Small intestine (tissue), 7 donors: ENCODE measurements at regions not wholly inside any gene's neighbourhood (a gene's known extent, or its start where the extent isn't known, plus 50 kb on each side); places are given as distances from the start of the nearest gene placed in this dataset.

Source experiments
- DNase-seq, 2 donors: peaks; one replicate each; pipeline versions ENCODE4 v3.0.0 to v3.0.0-alpha.2; 2013
- FAIRE-seq: peaks from 2 replicates; lab custom pipeline; 2012; peaks lifted over from hg19 to GRCh38; lab: Jason Lieb, UNC
- H3K27ac ChIP-seq, 3 donors: one replicate each; pipeline ENCODE4 v1.5.1; 2013; ENCODE audit warnings: low read length in 2 of 3, mild to moderate bottlenecking in 2 of 3, control low read depth in 1 of 3, inconsistent platforms in 1 of 3, low read depth in 1 of 3, moderate library complexity in 1 of 3
- H3K27me3 ChIP-seq, 3 donors: one replicate each; pipeline ENCODE4 v1.6.1; 2013; ENCODE audit warnings: low read length in 3 of 3, inconsistent platforms in 1 of 3; ENCODE audit not compliant: control insufficient read depth in 3 of 3, insufficient read depth in 3 of 3
- H3K36me3 ChIP-seq, 3 donors: one replicate each; pipeline ENCODE4 v1.6.1; 2013; ENCODE audit warnings: low read length in 3 of 3, inconsistent platforms in 1 of 3, low read depth in 1 of 3, mild to moderate bottlenecking in 1 of 3, moderate library complexity in 1 of 3; ENCODE audit not compliant: control insufficient read depth in 3 of 3, insufficient read depth in 2 of 3
- H3K4me1 ChIP-seq, 3 donors: one replicate each; pipeline ENCODE4 v1.6.1; 2013; ENCODE audit warnings: low read length in 2 of 3, inconsistent platforms in 1 of 3, low read depth in 1 of 3, mild to moderate bottlenecking in 1 of 3, moderate library complexity in 1 of 3; ENCODE audit not compliant: control insufficient read depth in 3 of 3, insufficient read depth in 2 of 3
- H3K4me3 ChIP-seq, 3 donors: one replicate each; pipeline ENCODE4 v1.5.1; 2013; ENCODE audit warnings: low read length in 3 of 3, control low read depth in 1 of 3, inconsistent platforms in 1 of 3, low read depth in 1 of 3, mild to moderate bottlenecking in 1 of 3, moderate library complexity in 1 of 3
- H3K9me3 ChIP-seq, 2 donors: one replicate each; pipeline ENCODE4 v1.6.1; 2013; ENCODE audit warnings: low read depth in 1 of 2, low read length in 1 of 2; ENCODE audit not compliant: control insufficient read depth in 2 of 2, insufficient read depth in 1 of 2
- WGBS, 3 donors: extraction: QIAGEN DNeasy Blood & Tissue Kit; methylation state at CpG; one replicate each; pipeline ENCODE4 v1.1.7; 2013; 5-methylcytosine and 5-hydroxymethylcytosine counted together
- donor health status: healthy with polysubstance abuse.
- donor health status: control.
- donor health status: control.
- donor health status: Bipolar disorder and iron deficiency.
- donor health status: healthy.

DNA sequence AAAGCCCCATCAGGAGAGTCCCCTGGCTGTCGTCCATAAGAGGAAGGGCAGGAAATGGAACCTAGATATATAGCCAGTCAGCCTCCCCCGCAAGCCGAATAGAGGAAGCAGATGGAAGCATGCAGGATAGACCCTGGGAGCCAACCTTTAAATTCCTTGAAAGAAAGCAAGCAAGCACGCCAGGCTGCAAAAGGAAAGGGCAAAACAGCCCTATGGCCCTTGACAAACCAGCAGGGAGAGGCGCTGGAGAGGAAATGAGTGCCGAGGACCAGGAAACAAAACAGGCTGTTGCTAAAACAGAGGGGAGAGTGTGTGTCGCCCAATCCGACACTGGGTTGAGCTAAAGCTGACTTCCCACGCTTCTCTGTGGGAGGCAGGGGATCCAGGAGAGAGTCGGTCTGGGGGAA lies 203.5 kb upstream of the MTNR1B start:
- H3K4me3 ChIP-seq, result no peak overlapping the region
- 22 to 47% (median 40%) methylated on average over 10 of the region's 10 CpGs for WGBS, 3 donors
- H3K27ac ChIP-seq, result peak overlapping the region in 1 of 3 donors; percentile 16
- H3K4me1 ChIP-seq, result no peaks in the 10 kb centered on the region
- peak in 1 of 2 donors; percentile 15 for DNase-seq
- FAIRE-seq, result no peak
- H3K36me3 ChIP-seq, result no peaks in the 10 kb centered on the region
- H3K27me3 ChIP-seq, result no peaks in the 10 kb centered on the region
- H3K9me3 ChIP-seq, result no peaks in the 10 kb centered on the region

DNA sequence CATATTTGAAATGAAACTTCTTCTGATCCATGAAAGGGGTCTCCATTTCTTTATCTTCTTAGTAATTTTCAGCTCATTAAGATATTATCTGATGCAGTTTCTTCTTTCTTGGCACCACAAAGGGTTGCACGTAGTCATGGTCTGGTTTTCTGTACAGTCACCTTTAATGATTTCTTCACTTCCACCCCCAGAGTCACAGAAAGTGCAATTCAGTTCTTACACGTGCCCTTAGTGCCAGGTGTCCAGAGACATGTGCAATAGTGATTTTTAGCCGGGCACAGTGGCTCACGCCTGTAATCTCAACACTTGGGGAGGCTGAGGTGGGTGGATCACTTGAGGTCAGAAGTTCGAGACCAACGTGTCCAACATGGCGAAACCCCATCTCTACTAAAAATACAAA lies 202.8 kb upstream of the MTNR1B start:
- H3K27me3 ChIP-seq, result no peaks in the 10 kb centered on the region
- FAIRE-seq, result no peak
- no peaks in the 10 kb centered on the region for H3K36me3 ChIP-seq
- 70 to 77% (median 74%) methylated on average over 7 of the region's 7 CpGs for WGBS, 3 donors
- H3K4me1 ChIP-seq, result no peaks in the 10 kb centered on the region
- no peak overlapping the region for H3K27ac ChIP-seq
- no peak overlapping the region for H3K4me3 ChIP-seq
- no peak for DNase-seq
- no peaks in the 10 kb centered on the region for H3K9me3 ChIP-seq

DNA sequence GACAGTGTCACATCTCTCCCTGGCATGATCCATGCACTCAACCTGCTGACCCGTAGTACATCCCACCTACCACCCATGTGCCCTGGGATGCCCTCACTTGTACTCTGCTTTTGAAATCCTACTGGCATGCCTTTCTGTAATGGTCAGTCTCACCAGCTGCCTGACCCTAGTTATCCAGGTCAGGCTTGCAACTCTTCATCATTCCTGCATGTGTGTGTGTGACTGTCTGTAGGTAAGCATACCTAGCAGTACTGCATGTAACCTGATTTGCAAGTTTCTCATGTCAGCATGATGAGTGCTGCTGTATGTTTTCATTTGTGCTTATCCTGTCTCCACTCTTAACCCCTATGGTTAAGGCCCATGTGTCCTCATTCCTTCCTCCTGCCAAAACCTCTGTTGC lies 202.0 kb upstream of the MTNR1B start:
- H3K4me1 ChIP-seq, result no peaks in the 10 kb centered on the region
- H3K9me3 ChIP-seq, result no peaks in the 10 kb centered on the region
- H3K4me3 ChIP-seq, result no peak overlapping the region
- WGBS, 3 donors, result 83 to 89% (median 88%) methylated on average over 1 of the region's 1 CpG
- no peaks in the 10 kb centered on the region for H3K27me3 ChIP-seq
- no peaks in the 10 kb centered on the region for H3K36me3 ChIP-seq
- FAIRE-seq (no peak), DNase-seq (no peak)
- no peak overlapping the region for H3K27ac ChIP-seq

DNA sequence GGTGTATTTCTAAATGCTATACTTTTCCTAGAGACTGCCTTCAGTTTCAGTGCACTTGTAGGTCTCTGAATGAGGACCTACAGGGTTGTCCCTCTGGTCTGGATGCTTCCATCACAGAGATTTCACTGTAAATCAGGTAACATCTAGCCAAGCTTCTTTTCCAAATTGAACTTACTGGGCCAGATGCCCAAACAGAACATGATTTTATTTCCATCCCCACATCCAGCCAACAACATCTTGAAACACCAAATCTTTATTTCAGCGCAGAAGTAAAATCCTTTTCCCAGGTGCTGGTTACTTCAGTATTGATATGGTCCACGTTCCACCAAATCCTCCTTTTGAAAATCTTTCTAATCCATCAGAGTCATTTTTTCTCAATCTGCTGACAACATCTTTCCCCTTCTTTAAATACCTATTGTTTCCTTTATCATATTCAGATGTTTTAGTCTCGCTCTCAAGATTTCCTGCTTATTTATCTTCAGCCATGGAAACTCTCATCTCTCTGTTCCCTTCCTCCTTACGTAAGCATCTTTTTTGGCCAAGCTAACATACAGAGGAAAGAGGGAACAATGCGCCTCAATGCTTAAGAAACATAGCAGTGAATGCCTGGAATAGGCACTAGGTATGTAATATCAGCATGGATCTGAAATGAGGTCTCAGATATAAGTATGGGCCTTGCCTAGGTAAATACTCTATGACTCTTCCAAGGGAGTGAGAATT lies 201.2 kb upstream of the MTNR1B start:
- Histone ChIP-seq H3K27me3 (no peaks in the 10 kb centered on the region), H3K4me1 (no peaks in the 10 kb centered on the region), H3K9me3 (no peaks in the 10 kb centered on the region), H3K27ac (no peak overlapping the region), H3K4me3 (no peak overlapping the region), H3K36me3 (no peaks in the 10 kb centered on the region)
- DNase-seq (no peak), FAIRE-seq (no peak)
- 88 to 92% (median 88%) methylated on average over 5 of the region's 5 CpGs for WGBS, 3 donors

DNA sequence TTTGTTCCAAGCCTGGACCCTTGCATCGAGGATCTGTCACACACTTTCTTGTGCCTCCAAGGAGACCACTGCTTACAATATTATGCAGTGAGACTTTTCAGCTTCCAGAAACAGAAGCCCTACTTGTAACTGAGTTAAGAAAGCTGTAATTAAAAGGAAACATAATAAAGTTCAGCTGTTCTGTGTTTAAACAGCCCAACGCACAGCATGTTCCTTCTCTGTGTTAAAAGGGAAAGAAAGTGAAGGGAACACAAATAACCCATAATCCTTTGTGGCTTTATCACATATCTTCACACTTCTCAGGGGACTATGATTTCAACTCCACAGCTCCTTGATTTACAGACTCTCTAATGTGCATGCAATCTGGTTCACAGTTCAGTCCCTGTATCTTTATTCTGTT lies 200.3 kb upstream of the MTNR1B start:
- FAIRE-seq (no peak), DNase-seq (no peak)
- Histone ChIP-seq H3K27me3 (no peaks in the 10 kb centered on the region), H3K27ac (no peak overlapping the region), H3K36me3 (no peaks in the 10 kb centered on the region), H3K4me3 (no peak overlapping the region), H3K4me1 (no peaks in the 10 kb centered on the region), H3K9me3 (no peaks in the 10 kb centered on the region)
- WGBS, 3 donors, result 45 to 54% (median 47%) methylated on average over 2 of the region's 2 CpGs

DNA sequence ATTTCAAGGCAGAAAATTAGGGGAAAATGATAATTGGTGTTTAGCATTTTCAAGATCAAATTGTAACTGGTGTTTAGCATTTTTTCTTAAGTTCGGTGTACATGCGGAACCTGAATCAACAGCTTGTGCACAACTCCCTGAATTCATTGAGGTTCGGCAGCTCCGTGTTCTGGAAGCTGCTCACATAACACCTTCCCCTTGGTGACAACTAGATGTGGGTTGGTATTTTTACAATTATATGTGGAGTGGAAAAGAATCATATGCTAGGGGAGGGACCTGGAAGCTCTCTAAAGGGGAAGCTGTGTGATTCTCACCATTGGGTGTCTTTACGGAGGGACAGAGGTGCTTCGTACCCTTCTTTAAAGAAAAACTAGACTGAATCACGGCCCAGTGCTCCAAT lies 199.0 kb upstream of the MTNR1B start:
- Histone ChIP-seq H3K4me1 (no peaks in the 10 kb centered on the region), H3K27me3 (no peaks in the 10 kb centered on the region), H3K27ac (no peak overlapping the region), H3K36me3 (no peaks in the 10 kb centered on the region), H3K4me3 (no peak overlapping the region), H3K9me3 (no peaks in the 10 kb centered on the region)
- DNase-seq, result no peak
- 82 to 92% (median 91%) methylated on average over 7 of the region's 7 CpGs for WGBS, 3 donors
- FAIRE-seq, result no peak

DNA sequence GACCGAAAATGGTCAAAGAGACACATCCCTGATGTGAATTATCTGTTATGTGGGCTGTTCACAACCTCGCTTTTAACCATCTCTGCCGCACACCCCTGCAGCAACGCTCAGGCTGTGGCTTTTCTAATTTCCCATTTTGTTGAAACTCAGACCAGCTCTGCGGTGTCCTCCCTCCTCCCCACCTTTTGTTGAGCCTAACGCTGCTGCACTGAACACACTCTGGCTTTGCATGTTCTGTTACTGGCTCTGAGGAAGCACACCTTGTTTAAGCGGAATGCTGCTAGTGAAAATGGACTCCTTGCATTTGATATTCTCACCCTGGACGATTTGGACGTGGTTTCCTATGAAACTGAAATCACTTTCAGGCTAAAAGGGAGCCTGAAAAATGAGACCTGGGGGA lies 198.5 kb upstream of the MTNR1B start:
- no peak overlapping the region for H3K27ac ChIP-seq
- no peak for FAIRE-seq

DNA sequence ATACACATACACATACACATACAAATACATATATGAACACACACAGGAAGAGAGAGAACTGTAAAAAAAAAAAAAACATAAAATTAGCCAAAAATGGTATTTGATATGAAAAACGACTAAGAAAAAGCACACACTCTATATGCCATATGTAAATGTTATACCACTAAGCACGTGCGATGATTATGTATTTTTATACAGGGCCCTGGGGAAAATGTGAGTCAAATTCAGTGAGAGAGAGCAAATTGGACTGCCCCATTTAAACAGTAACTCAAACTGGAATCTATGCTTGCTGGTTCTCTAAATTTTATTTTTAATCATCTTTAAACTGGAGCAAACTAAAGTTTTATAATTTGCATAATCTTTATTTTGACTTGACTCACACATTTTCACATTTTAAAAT lies 197.8 kb upstream of the MTNR1B start:
- Histone ChIP-seq H3K4me3 (no peak overlapping the region), H3K4me1 (no peaks in the 10 kb centered on the region), H3K27ac (no peak overlapping the region), H3K9me3 (no peaks in the 10 kb centered on the region), H3K36me3 (no peaks in the 10 kb centered on the region), H3K27me3 (no peaks in the 10 kb centered on the region)
- FAIRE-seq, result no peak
- 74 to 79% (median 77%) methylated on average over 3 of the region's 3 CpGs for WGBS, 3 donors
- no peak for DNase-seq

More for the DNA sequence above, 198.5 kb upstream of the MTNR1B start:
- Histone ChIP-seq H3K27me3 (no peaks in the 10 kb centered on the region), H3K4me1 (no peaks in the 10 kb centered on the region), H3K9me3 (no peaks in the 10 kb centered on the region), H3K4me3 (no peak overlapping the region), H3K36me3 (no peaks in the 10 kb centered on the region)
- DNase-seq, result no peak
- 68 to 73% (median 69%) methylated on average over 9 of the region's 9 CpGs for whole genome bisulfite sequencing, 3 donors
